ENCODE measurements at regions not wholly inside any gene's neighbourhood (a gene's known extent, or its start where the extent isn't known, plus 50 kb on each side); places are given as distances from the start of the nearest gene placed in this dataset.

DNA sequence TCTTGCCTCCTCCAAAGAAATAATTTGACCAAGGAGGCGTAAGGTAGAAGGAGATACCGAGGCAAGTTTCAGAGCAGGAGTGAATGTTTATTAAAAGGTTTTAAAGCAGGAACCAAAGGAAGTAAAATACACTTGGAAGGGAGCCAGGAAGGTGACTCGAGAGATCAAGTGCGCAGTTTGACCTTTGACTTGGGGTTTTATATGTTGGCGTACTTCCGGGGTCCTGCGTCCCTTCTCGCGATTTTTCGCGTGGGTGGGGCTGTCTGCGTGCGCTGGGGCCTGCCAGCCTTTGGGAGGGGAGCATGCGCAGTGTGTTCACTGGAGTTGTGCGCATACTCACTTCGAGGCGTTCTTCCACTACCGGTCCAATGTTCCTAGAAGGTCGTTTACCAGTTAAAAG lies 166.0 kb upstream of the IRX2 start:
- Histone ChIP-seq H3K9me3 (replicated peaks; ENCODE audit: control insufficient read depth, insufficient read depth, low read depth, low read length) (no peaks in the 10 kb centered on the region), H3K27ac (ENCODE audit: extremely low read depth, low read depth, low read length) (no peak overlapping the region), H3K79me2 (ENCODE audit: control insufficient read depth, insufficient read depth, low read length) (no peaks in the 10 kb centered on the region), H3K9ac (ENCODE audit: insufficient read depth in 1 of 2, low read depth in 2 of 2, low read length in 2 of 2) (no peak overlapping the region), H3K4me2 (ENCODE audit: insufficient read depth, low read length) (peak overlapping the region; percentile 34), H3K9me1 (ENCODE audit: control insufficient read depth, insufficient read depth, low read length) (no peaks in the 10 kb centered on the region), H4K20me1 (replicated peaks; ENCODE audit: control insufficient read depth, insufficient read depth, low read length) (no peaks in the 10 kb centered on the region), H3K27me3 (ENCODE audit: control insufficient read depth in 2 of 2, insufficient read depth in 2 of 2, low read length in 2 of 2) (peaks cover 0 to 11% of the 10 kb centered on the region in 2 experiments; a peak in 2 of 5 replicates), H3K4me3 (no peak overlapping the region), H2AFZ (ENCODE audit: low read depth, low read length) (peak overlapping the region; percentile 83), H3K36me3 (ENCODE audit: control insufficient read depth, insufficient read depth, low read length) (no peaks in the 10 kb centered on the region), H3K4me1 (replicated peaks in 1 of 2; ENCODE audit: control insufficient read depth in 2 of 2, insufficient read depth in 2 of 2, low read length in 2 of 2) (no peaks in the 10 kb centered on the region; a peak in 1 of 5 replicates)
- intact Hi-C loops (cut with micrococcal nuclease) (no loop called here), in situ Hi-C loops (cut with MboI) (no loop called here)
- ChIA-PET POLR2A (no interaction called here), CTCF (ENCODE audit: low intra/inter-chr PET ratio) (no interaction called here)
- ATAC-seq (peak; percentile 85), DNase-seq (ENCODE audit: extremely low read depth in 1 of 4, low spot score in 3 of 4) (peak; percentile 46 to 65 (median 58)), FAIRE-seq (peak; percentile 71)
- no TSS peak for BruUV-seq (replicated peaks)
- 1% methylated on average over 16 of the region's 19 CpGs for WGBS (ENCODE audit: insufficient coverage, low coverage, missing lambda C conversion rate)
- TF ChIP-seq MEIS2 (IDR thresholded peaks at IDR 0.05; ENCODE audit: partially characterized antibody), result peak; percentile 34
- peak; percentile 52 for TF ChIP-seq L3MBTL2 (IDR thresholded peaks at IDR 0.05)
- TF ChIP-seq SP2 (IDR thresholded peaks at IDR 0.05; ENCODE audit: extremely low read depth, low read depth, low read length, poor library complexity, severe bottlenecking), result no peak
- TF ChIP-seq GATAD2B (IDR thresholded peaks at IDR 0.05; ENCODE audit: borderline replicate concordance), result no peak
- TF ChIP-seq CHD2 (IDR thresholded peaks at IDR 0.05; ENCODE audit: low read depth, low read length), result peak; percentile 93
- peak; percentile 79 for TF ChIP-seq ELF2 (CRISPR knock-in tag; IDR thresholded peaks at IDR 0.05)
- TF ChIP-seq PBX2 (CRISPR knock-in tag; IDR thresholded peaks at IDR 0.05; ENCODE audit: low read depth), result no peak
- TF ChIP-seq PBX2 (tag; conservative IDR thresholded peaks at IDR 0.05; ENCODE audit: low read depth), result no peak
- no peak for TF ChIP-seq KLF16 (IDR thresholded peaks at IDR 0.05)
- peak; percentile 84 for TF ChIP-seq NFIC (IDR thresholded peaks at IDR 0.05)
- TF ChIP-seq CXXC5 (CRISPR knock-in tag; IDR thresholded peaks at IDR 0.05), result peak; percentile 61; the same call in 1 of the 2 replicates
- TF ChIP-seq RBM34 (IDR thresholded peaks at IDR 0.05; ENCODE audit: borderline replicate concordance, insufficient read depth, low read length), result no peak
- no peak for TF ChIP-seq HINFP (tag; conservative IDR thresholded peaks at IDR 0.05; ENCODE audit: low read depth)
- peak; percentile 36; the same call in 1 of the 2 replicates for TF ChIP-seq NR2C2 (CRISPR knock-in tag; IDR thresholded peaks at IDR 0.05)
- TF ChIP-seq NR2C2 (tag; IDR thresholded peaks at IDR 0.05), result peak; percentile 95
- peak; percentile 92 to 93 for TF ChIP-seq NRF1 (conservative IDR thresholded peaks at IDR 0.05 in 1 of 2, IDR thresholded peaks at IDR 0.05 in 1 of 2)
- TF ChIP-seq ILK (tag; IDR thresholded peaks at IDR 0.05; ENCODE audit: borderline replicate concordance, low read depth), result no peak
- no peak for TF ChIP-seq PHTF2 (CRISPR knock-in tag; IDR thresholded peaks at IDR 0.05)
- peak; percentile 29; the same call in 1 of the 2 replicates for TF ChIP-seq VEZF1 (CRISPR knock-in tag; IDR thresholded peaks at IDR 0.05)
